H9 (cell line): ENCODE measurements at regions not wholly inside any gene's neighbourhood (a gene's known extent, or its start where the extent isn't known, plus 50 kb on each side); places are given as distances from the start of the nearest gene placed in this dataset.

Source experiments
- DNase-seq: peaks from one replicate; pipeline ENCODE4 v3.0.0-alpha.2; 2017
- H2AFZ ChIP-seq: one replicate; pipeline ENCODE4 v1.6.1; 2013; ENCODE audit warnings: mild to moderate bottlenecking, low read length, control low read depth, moderate library complexity
- H2AK5ac ChIP-seq: 2 replicates; pipeline ENCODE4 v1.6.1; 2013; ENCODE audit warnings: low read length, control low read depth, mixed read lengths; ENCODE audit not compliant: insufficient read length
- H2BK120ac ChIP-seq: one replicate; pipeline ENCODE4 v1.6.1; 2013; ENCODE audit warnings: low read depth, mild to moderate bottlenecking, low read length, control low read depth, inconsistent platforms; ENCODE audit not compliant: poor library complexity, severe bottlenecking
- H2BK12ac ChIP-seq: 2 replicates; pipeline ENCODE4 v1.6.1; 2013; ENCODE audit warnings: low read length, control low read depth, mixed read lengths, low read depth; ENCODE audit not compliant: insufficient read length
- H2BK15ac ChIP-seq: 2 replicates; pipeline ENCODE4 v1.6.1; 2013; ENCODE audit warnings: low read depth, low read length, control low read depth
- H2BK20ac ChIP-seq: one replicate; pipeline ENCODE4 v1.6.1; 2013; ENCODE audit warnings: low read depth, mild to moderate bottlenecking, low read length, control low read depth, inconsistent platforms; ENCODE audit not compliant: poor library complexity, severe bottlenecking
- H2BK5ac ChIP-seq: 2 replicates; pipeline ENCODE4 v1.6.1; 2013; ENCODE audit warnings: low read length, control low read depth, mixed read lengths; ENCODE audit not compliant: insufficient read length
- H3K14ac ChIP-seq: 2 replicates; pipeline ENCODE4 v1.6.1; 2013; ENCODE audit warnings: low read length, control low read depth; ENCODE audit not compliant: insufficient read depth
- H3K18ac ChIP-seq: 2 replicates; pipeline ENCODE4 v1.6.1; 2013; ENCODE audit warnings: low read depth, mild to moderate bottlenecking, mixed read lengths, low read length, control low read depth; ENCODE audit not compliant: insufficient read length
- H3K23ac ChIP-seq: 2 replicates; pipeline ENCODE4 v1.6.1; 2013; ENCODE audit warnings: low read length, control low read depth, mixed read lengths, low read depth; ENCODE audit not compliant: insufficient read length
- H3K23me2 ChIP-seq: 2 replicates; pipeline ENCODE4 v1.6.1; 2013; ENCODE audit warnings: low read depth, mild to moderate bottlenecking, mixed read lengths, low read length, control low read depth; ENCODE audit not compliant: insufficient read length, poor library complexity, severe bottlenecking
- H3K27ac ChIP-seq: 2 replicates; pipeline ENCODE4 v1.5.1; 2013; ENCODE audit warnings: low read length, control low read depth, mixed read lengths, low read depth; ENCODE audit not compliant: insufficient read length
- H3K27me3 ChIP-seq: 2 replicates; pipeline ENCODE4 v1.6.1; 2013; ENCODE audit warnings: low read length, control low read depth, inconsistent platforms; ENCODE audit not compliant: insufficient read depth
- H3K4ac ChIP-seq: 2 replicates; pipeline ENCODE4 v1.6.1; 2013; ENCODE audit warnings: low read depth, mild to moderate bottlenecking, control low read depth, inconsistent platforms, low read length, moderate library complexity
- H3K4me1 ChIP-seq: 2 replicates; pipeline ENCODE4 v1.6.1; 2013; ENCODE audit warnings: low read length, control low read depth, inconsistent platforms; ENCODE audit not compliant: insufficient read depth
- H3K4me2 ChIP-seq: 2 replicates; pipeline ENCODE4 v1.6.1; 2013; ENCODE audit warnings: low read length, control low read depth, mixed read lengths; ENCODE audit not compliant: insufficient read length, insufficient read depth
- H3K56ac ChIP-seq: 2 replicates; pipeline ENCODE4 v1.6.1; 2013; ENCODE audit warnings: low read depth, mild to moderate bottlenecking, mixed read lengths, low read length, control low read depth; ENCODE audit not compliant: insufficient read length
- H3K79me1 ChIP-seq: 2 replicates; pipeline ENCODE4 v1.6.1; 2013; ENCODE audit warnings: low read depth, mild to moderate bottlenecking, moderate library complexity, low read length, control low read depth, inconsistent platforms; ENCODE audit not compliant: insufficient read depth, poor library complexity, severe bottlenecking
- H3K79me2 ChIP-seq: 2 replicates; pipeline ENCODE4 v1.6.1; 2013; ENCODE audit warnings: low read length, control low read depth, inconsistent platforms; ENCODE audit not compliant: insufficient read depth
- H3K9ac ChIP-seq: 2 replicates; pipeline ENCODE4 v1.6.1; 2013; ENCODE audit warnings: low read length, control low read depth, mixed read lengths; ENCODE audit not compliant: insufficient read length; ENCODE audit errors: extremely low read depth
- H3K9me3 ChIP-seq: one replicate; pipeline ENCODE4 v1.6.1; 2013; ENCODE audit warnings: low read depth, low read length, inconsistent platforms; ENCODE audit not compliant: control insufficient read depth
- H3T11ph ChIP-seq: one replicate; pipeline ENCODE4 v1.6.1; 2013; ENCODE audit warnings: mild to moderate bottlenecking, low read length, control low read depth, inconsistent platforms
- H4K20me1 ChIP-seq: one replicate; pipeline ENCODE4 v1.6.1; 2013; ENCODE audit not compliant: control insufficient read depth, insufficient read length, insufficient read depth
- H4K5ac ChIP-seq: 2 replicates; pipeline ENCODE4 v1.6.1; 2013; ENCODE audit warnings: low read depth, mild to moderate bottlenecking, mixed read lengths, low read length, control low read depth; ENCODE audit not compliant: insufficient read length
- H4K8ac ChIP-seq: replicated peaks from 2 replicates; pipeline ENCODE4 v1.6.1; 2013; ENCODE audit warnings: low read length, control low read depth, mixed read lengths, low read depth; ENCODE audit not compliant: insufficient read length
- H4K91ac ChIP-seq: 2 replicates; pipeline ENCODE4 v1.6.1; 2013; ENCODE audit warnings: low read depth, mild to moderate bottlenecking, moderate library complexity, mixed read lengths, low read length, control low read depth; ENCODE audit not compliant: insufficient read length
- H3K27ac Mint-ChIP-seq, 3 experiments: 2 replicates in 2 of 3; 3 replicates in 1 of 3; pipeline ENCODE4 v1.8.0; 2020 to 2021; ENCODE audit warnings: mixed read lengths in 3 of 3, mild to moderate bottlenecking in 1 of 3, moderate library complexity in 1 of 3
- H3K27me3 Mint-ChIP-seq: 2 replicates; pipeline ENCODE4 v1.8.0; 2021; ENCODE audit warnings: low read depth, mild to moderate bottlenecking, moderate library complexity, mixed read lengths
- H3K36me3 Mint-ChIP-seq, 3 experiments: 2 replicates in 2 of 3; 3 replicates in 1 of 3; pipeline ENCODE4 v1.8.0; 2020 to 2021; ENCODE audit warnings: low read depth in 3 of 3, mixed read lengths in 3 of 3; ENCODE audit not compliant: insufficient read depth in 1 of 3
- H3K4me1 Mint-ChIP-seq, 2 experiments: 2 replicates each; pipeline ENCODE4 v1.8.0; 2020; ENCODE audit warnings: mixed read lengths in 2 of 2
- H3K4me3 Mint-ChIP-seq, 2 experiments: 2 replicates in 1 of 2; 3 replicates in 1 of 2; pipeline ENCODE4 v1.8.0; 2020 to 2021; ENCODE audit warnings: mild to moderate bottlenecking in 2 of 2, mixed read lengths in 2 of 2, moderate library complexity in 1 of 2
- H3K9me3 Mint-ChIP-seq, 2 experiments: 2 replicates in 1 of 2; 3 replicates in 1 of 2; pipeline ENCODE4 v1.8.0; 2020; ENCODE audit warnings: mild to moderate bottlenecking in 2 of 2, mixed read lengths in 2 of 2, moderate library complexity in 1 of 2
- WGBS: extraction: QIAGEN DNeasy Blood & Tissue Kit; methylation state at CpG from one replicate; pipeline ENCODE4 v1.1.7; 2013; ENCODE audit warnings: missing lambda C conversion rate, low lambda C conversion rate, mixed read lengths; ENCODE audit not compliant: insufficient read length; ENCODE audit errors: extremely low coverage; 5-methylcytosine and 5-hydroxymethylcytosine counted together
- TF ChIP-seq, protein P1 (sequence below): fragments of 200-600 bp; sonication (generic); conservative IDR thresholded peaks from 3 replicates; pipeline ENCODE4 v1.8.0; 2021; ENCODE audit warnings: antibody characterized with exemption, mild to moderate bottlenecking

DNA sequence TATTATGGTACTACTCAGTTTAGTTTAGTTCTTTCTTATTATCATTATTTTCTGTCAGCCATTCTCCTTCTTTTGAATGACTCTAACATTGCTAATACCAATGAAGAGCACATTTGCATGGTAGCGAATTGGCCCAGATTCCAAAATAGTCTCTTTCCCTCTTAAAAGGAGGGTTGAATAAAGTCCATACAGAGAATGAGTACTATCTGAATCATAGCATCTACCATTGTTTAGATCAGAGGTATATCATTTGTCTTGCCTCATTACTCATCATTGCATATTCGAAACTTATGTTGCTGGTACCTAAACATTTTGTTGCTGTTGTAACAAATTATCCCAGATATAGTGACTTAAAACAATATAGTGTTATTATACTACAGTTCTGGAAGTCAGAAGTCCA lies 1235.3 kb upstream of the ATXN8OS start:
- Mint-ChIP-seq H3K4me3 (no peak overlapping the region), H3K4me1 (no peaks in the 10 kb centered on the region), H3K9me3 (no peaks in the 10 kb centered on the region), H3K27me3 (no peaks in the 10 kb centered on the region), H3K27ac (no peak overlapping the region), H3K36me3 (peaks cover 0 to 3% (median 0%) of the 10 kb centered on the region in 3 experiments; a peak in 1 of 7 replicates)
- Histone ChIP-seq H2BK5ac (no peak overlapping the region), H3K4me2 (no peak overlapping the region), H2BK12ac (no peak overlapping the region), H3K4ac (no peak overlapping the region), H4K20me1 (no peaks in the 10 kb centered on the region), H3K9ac (no peak overlapping the region), H3K4me1 (no peaks in the 10 kb centered on the region), H2AFZ (no peak overlapping the region), H3K23me2 (no peaks in the 10 kb centered on the region), H3K27ac (no peak overlapping the region), H3K79me2 (no peaks in the 10 kb centered on the region), H3K27me3 (no peaks in the 10 kb centered on the region), H4K5ac (no peak overlapping the region), H3K23ac (no peak overlapping the region), H2BK120ac (no peak overlapping the region), H4K91ac (no peak overlapping the region), H2AK5ac (no peak overlapping the region), H3T11ph (no peak overlapping the region), H4K8ac (no peak overlapping the region), H3K9me3 (no peaks in the 10 kb centered on the region), H2BK20ac (no peak overlapping the region), H3K79me1 (no peaks in the 10 kb centered on the region), H3K18ac (no peak overlapping the region), H2BK15ac (no peak overlapping the region), H3K14ac (no peak overlapping the region), H3K56ac (no peak overlapping the region)
- TF ChIP-seq, protein P1, sequence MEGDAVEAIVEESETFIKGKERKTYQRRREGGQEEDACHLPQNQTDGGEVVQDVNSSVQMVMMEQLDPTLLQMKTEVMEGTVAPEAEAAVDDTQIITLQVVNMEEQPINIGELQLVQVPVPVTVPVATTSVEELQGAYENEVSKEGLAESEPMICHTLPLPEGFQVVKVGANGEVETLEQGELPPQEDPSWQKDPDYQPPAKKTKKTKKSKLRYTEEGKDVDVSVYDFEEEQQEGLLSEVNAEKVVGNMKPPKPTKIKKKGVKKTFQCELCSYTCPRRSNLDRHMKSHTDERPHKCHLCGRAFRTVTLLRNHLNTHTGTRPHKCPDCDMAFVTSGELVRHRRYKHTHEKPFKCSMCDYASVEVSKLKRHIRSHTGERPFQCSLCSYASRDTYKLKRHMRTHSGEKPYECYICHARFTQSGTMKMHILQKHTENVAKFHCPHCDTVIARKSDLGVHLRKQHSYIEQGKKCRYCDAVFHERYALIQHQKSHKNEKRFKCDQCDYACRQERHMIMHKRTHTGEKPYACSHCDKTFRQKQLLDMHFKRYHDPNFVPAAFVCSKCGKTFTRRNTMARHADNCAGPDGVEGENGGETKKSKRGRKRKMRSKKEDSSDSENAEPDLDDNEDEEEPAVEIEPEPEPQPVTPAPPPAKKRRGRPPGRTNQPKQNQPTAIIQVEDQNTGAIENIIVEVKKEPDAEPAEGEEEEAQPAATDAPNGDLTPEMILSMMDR: no peak
- DNase-seq: no peak
- WGBS: no CpG with 5 or more reads among the region's 2 CpGs
